Fibroblast of skin of right quadriceps (primary cell): ENCODE measurements at regions not wholly inside any gene's neighbourhood (a gene's known extent, or its start where the extent isn't known, plus 50 kb on each side); places are given as distances from the start of the nearest gene placed in this dataset.
A peak's percentile ranks its signal among the peaks of the same experiment; 100 is the strongest.

ENCODE experiments used
- DNase-seq: peaks from one replicate; pipeline ENCODE4 v3.0.0-alpha.2; 2013

GRCh38 chrX:101160001-101160400, 59.6 kb upstream of the DRP2 start:
- DNase-seq = peak; percentile 44

DNA sequence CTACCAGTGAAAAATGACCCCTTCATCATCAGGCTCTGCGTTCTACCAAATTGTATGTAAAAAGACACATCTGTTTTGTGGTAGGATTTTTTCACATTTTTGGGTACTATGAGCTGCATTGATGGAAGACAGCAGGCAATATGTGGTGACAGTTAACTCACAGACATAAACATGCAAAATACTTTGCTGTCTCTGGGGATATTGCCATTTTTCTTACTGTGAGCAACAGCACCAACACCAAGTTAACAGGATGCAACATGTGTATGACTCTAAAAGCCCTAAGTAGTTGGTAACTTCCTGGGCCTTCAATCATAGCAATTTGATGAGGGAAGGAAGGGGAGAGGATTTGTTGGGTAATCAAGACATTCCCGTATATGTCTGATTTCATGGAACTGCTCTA, 56.4 kb upstream of the DRP2 start:
- DNase-seq = no peak

DNA sequence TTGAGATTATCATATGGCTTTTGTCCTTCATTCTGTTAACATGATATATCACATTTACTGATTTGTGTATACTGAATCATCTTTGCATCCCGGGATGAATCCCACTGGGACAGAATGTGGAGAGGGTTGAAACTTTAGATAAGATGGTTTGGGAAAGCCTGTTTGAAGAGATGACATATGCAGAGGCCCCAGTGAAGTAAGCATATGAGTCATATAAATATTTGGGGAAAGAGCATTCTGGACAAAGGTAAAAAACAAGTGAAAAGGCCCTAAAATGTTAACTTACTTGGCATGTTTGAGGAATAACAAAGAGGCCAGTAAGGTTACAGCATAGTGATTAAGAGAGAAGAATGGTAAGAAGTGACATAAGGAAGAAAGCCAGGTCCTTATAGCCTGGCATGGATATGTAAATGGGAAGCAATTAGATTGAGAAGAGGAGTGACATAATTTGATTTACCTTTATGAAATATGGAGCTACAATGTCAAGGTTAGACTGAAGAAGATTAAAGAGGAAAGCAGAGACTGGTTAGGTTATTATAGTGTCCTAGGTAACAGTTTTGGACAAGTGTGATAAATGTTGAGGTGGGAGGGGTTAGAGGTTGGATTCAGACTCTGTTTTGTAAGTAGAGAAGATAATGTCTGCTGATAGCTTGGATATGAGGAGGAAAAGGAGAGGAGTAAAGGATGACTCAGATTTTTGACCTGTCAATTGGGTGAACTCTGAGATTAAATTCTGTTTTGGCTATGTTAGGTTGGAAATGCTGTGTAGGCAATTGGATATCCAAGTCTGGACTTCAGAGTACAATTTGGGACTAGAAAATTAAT, 54.6 kb upstream of the DRP2 start:
- DNase-seq = peak; percentile 59
